Tibial nerve (tissue), 4 donors: ENCODE measurements at regions not wholly inside any gene's neighbourhood (a gene's known extent, or its start where the extent isn't known, plus 50 kb on each side); places are given as distances from the start of the nearest gene placed in this dataset.

Experiments
- DNase-seq, 2 donors: peaks; one replicate each; pipeline ENCODE4 v3.0.0-alpha.2; 2019; ENCODE audit warnings: low spot score in 2 of 2
- H3K27ac ChIP-seq, 4 donors: fragments of 200-600 bp; sonication (generic) in 3 of 4; one replicate each; pipeline ENCODE4 v1.5.1; 2017 to 2019; ENCODE audit warnings: mild to moderate bottlenecking in 1 of 4
- H3K27me3 ChIP-seq, 2 donors: fragments of 200-600 bp; sonication (generic) in 1 of 2; one replicate each; pipeline versions ENCODE4 v1.5.1 to v1.6.0; 2017 to 2019
- H3K36me3 ChIP-seq, 3 donors: fragments of 200-600 bp; sonication (generic); one replicate each; pipeline ENCODE4 v1.5.1; 2018 to 2019
- H3K4me1 ChIP-seq, 4 donors: fragments of 200-600 bp; sonication (generic) in 3 of 4; one replicate each; pipeline ENCODE4 v1.5.1; 2017 to 2019
- H3K4me3 ChIP-seq, 4 donors: fragments of 200-600 bp; sonication (generic) in 3 of 4; one replicate each; pipeline ENCODE4 v1.5.1; 2017 to 2019; ENCODE audit warnings: mild to moderate bottlenecking in 1 of 4, moderate library complexity in 1 of 4
- H3K9me3 ChIP-seq, 4 donors: fragments of 200-600 bp; sonication (generic) in 3 of 4; one replicate each; pipeline ENCODE4 v1.5.1; 2017 to 2019
- EP300 ChIP-seq, 2 donors: sonication (generic); formaldehyde crosslinking; IDR thresholded peaks; one replicate each; pipeline ENCODE4 v1.6.1; 2017; ENCODE audit warnings: antibody characterized with exemption in 2 of 2, mild to moderate bottlenecking in 1 of 2
- POLR2A ChIP-seq, 2 donors: fragments of 450-650 bp; IDR thresholded peaks; one replicate each; pipeline ENCODE4 v1.6.1; 2017; ENCODE audit warnings: antibody characterized with exemption in 2 of 2, mild to moderate bottlenecking in 2 of 2, moderate library complexity in 2 of 2
- WGBS, 2 donors: methylation state at CpG; one replicate each; pipeline ENCODE4 v1.1.5; 2018; 5-methylcytosine and 5-hydroxymethylcytosine counted together
- TF ChIP-seq, protein P1 (sequence below), 5 experiments: fragments of 200-600 bp in 3 of 5; fragments of 450-650 bp in 2 of 5; sonication (generic) in 3 of 5; IDR thresholded peaks; one replicate each; pipeline ENCODE4 v1.5.1; 2016 to 2019; ENCODE audit warnings: antibody characterized with exemption in 5 of 5, mild to moderate bottlenecking in 3 of 5, moderate library complexity in 2 of 5

- H3K36me3 ChIP-seq: no peaks in the 10 kb centered on the region
- TF ChIP-seq POLR2A (IDR thresholded peaks at IDR 0.05) (no peak), EP300 (IDR thresholded peaks at IDR 0.05) (no peak)
- TF ChIP-seq, protein P1, sequence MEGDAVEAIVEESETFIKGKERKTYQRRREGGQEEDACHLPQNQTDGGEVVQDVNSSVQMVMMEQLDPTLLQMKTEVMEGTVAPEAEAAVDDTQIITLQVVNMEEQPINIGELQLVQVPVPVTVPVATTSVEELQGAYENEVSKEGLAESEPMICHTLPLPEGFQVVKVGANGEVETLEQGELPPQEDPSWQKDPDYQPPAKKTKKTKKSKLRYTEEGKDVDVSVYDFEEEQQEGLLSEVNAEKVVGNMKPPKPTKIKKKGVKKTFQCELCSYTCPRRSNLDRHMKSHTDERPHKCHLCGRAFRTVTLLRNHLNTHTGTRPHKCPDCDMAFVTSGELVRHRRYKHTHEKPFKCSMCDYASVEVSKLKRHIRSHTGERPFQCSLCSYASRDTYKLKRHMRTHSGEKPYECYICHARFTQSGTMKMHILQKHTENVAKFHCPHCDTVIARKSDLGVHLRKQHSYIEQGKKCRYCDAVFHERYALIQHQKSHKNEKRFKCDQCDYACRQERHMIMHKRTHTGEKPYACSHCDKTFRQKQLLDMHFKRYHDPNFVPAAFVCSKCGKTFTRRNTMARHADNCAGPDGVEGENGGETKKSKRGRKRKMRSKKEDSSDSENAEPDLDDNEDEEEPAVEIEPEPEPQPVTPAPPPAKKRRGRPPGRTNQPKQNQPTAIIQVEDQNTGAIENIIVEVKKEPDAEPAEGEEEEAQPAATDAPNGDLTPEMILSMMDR (IDR thresholded peaks at IDR 0.05): no peak
- H3K4me1 ChIP-seq: peaks cover 0 to 3% (median 2%) of the 10 kb centered on the region in 4 donors
- 58 to 64% methylated on average over 9 of the region's 9 CpGs for WGBS, 2 donors
- H3K9me3 ChIP-seq: peaks cover 0 to under 1% (median 0%) of the 10 kb centered on the region in 4 donors
- no peak overlapping the region for H3K4me3 ChIP-seq
- H3K27ac ChIP-seq: no peak overlapping the region
- no peak for DNase-seq
- H3K27me3 ChIP-seq: no peaks in the 10 kb centered on the region
Observed at GRCh38 chr5:174911118-174911517, 186.7 kb downstream of the MSX2 start.

DNA sequence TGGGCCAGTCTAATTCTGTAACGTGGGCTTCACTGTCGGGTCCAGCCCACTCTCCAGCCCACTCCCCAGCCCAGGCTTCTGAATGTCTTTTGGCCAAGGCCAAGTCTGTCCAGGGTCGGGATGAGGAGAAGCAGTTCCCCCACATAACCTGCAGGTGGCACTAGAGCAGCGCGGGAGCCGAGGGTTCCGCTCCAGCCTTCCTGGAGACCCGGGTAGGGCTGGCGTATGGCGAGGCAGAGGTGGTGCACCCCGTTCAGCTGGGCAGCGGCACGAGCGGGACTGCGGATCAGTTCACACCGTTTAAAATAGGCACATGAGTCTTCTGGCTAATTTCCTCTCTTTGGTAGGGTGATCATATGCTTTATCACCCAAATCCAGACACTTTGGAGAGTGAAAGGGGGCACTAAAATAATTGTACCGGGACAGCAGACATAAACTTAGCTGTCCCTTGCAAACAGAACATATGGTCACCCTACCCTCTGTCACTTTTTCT lies 185.9 kb downstream of the MSX2 start:
- 3 to 4% methylated on average over 17 of the region's 17 CpGs for WGBS, 2 donors
- DNase-seq: peak in 1 of 2 donors; percentile 52
- H3K4me3 ChIP-seq: peak overlapping the region in 1 of 4 donors; percentile 5

DNA sequence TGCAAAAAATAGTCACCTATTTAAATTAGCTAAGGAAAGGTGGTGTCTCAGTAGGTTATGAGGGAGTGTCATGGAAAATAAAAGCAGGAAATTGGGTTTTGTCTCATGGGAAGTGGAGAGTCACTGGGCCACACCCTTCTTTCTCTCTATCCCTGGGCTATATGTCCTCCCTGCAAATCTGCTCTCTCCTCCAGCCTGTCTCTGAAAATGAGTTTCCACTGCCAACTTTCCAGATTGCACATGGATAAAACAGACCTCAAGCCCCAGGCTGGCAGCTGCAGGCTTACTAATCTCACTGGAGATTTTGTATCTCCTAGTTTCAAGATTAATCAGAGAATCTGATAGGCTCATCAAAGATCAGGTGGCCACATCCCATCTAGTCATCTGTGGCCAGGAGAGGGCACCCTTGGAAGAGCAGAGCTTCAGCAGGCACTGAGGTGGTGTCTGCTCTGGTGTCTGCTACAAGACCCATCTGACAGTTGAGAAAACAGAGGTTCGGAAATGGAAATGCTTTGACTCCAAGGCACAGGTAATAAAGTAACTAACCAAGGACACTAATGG lies 178.9 kb downstream of the MSX2 start:
- H3K4me1 ChIP-seq: no peaks in the 10 kb centered on the region
- 84 to 91% methylated on average over 1 of the region's 1 CpG for WGBS, 2 donors
- TF ChIP-seq POLR2A (IDR thresholded peaks at IDR 0.05) (no peak), EP300 (IDR thresholded peaks at IDR 0.05) (no peak)
- TF ChIP-seq, protein P1 (IDR thresholded peaks at IDR 0.05): no peak

More for the DNA sequence above, 185.9 kb downstream of the MSX2 start:
- Histone ChIP-seq H3K4me1 (peaks cover 0 to 3% (median 2%) of the 10 kb centered on the region in 4 donors), H3K9me3 (peaks cover 0 to 8% (median 0%) of the 10 kb centered on the region in 4 donors), H3K27ac (no peak overlapping the region), H3K36me3 (no peaks in the 10 kb centered on the region), H3K27me3 (no peaks in the 10 kb centered on the region)
- TF ChIP-seq, protein P1 (IDR thresholded peaks at IDR 0.05): peak; percentile 56 to 87 (median 66)
- TF ChIP-seq POLR2A (IDR thresholded peaks at IDR 0.05) (no peak), EP300 (IDR thresholded peaks at IDR 0.05) (no peak)

GRCh38 chr5:174901336-174901735 lies 177.0 kb downstream of the MSX2 start:
- H3K36me3 ChIP-seq: no peaks in the 10 kb centered on the region
- H3K27ac ChIP-seq: no peak overlapping the region
- 93 to 94% methylated on average over 5 to 9 of the region's 19 CpGs for WGBS, 2 donors
- no peaks in the 10 kb centered on the region for H3K4me1 ChIP-seq
- DNase-seq: no peak
- TF ChIP-seq POLR2A (IDR thresholded peaks at IDR 0.05) (no peak), EP300 (IDR thresholded peaks at IDR 0.05) (no peak)
- TF ChIP-seq, protein P1 (IDR thresholded peaks at IDR 0.05): no peak
- H3K27me3 ChIP-seq: no peaks in the 10 kb centered on the region
- H3K4me3 ChIP-seq: no peak overlapping the region
- H3K9me3 ChIP-seq: peaks cover 0 to 8% (median 0%) of the 10 kb centered on the region in 4 donors

More for the DNA sequence above, 178.9 kb downstream of the MSX2 start:
- peaks cover 0 to 8% (median 0%) of the 10 kb centered on the region in 4 donors for H3K9me3 ChIP-seq
- no peak overlapping the region for H3K27ac ChIP-seq
- no peaks in the 10 kb centered on the region for H3K27me3 ChIP-seq
- H3K36me3 ChIP-seq: no peaks in the 10 kb centered on the region
- no peak for DNase-seq
- no peak overlapping the region for H3K4me3 ChIP-seq

GRCh38 chr5:174900240-174900865 lies 176.0 kb downstream of the MSX2 start:
- TF ChIP-seq, protein P1 (IDR thresholded peaks at IDR 0.05): no peak
- no peak for TF ChIP-seq EP300 (IDR thresholded peaks at IDR 0.05)
- no peak for TF ChIP-seq POLR2A (IDR thresholded peaks at IDR 0.05)
- DNase-seq: no peak
- no peak overlapping the region for H3K4me3 ChIP-seq
- no peaks in the 10 kb centered on the region for H3K27me3 ChIP-seq
- H3K4me1 ChIP-seq: no peaks in the 10 kb centered on the region
- H3K36me3 ChIP-seq: no peaks in the 10 kb centered on the region
- no peak overlapping the region for H3K27ac ChIP-seq
- no peaks in the 10 kb centered on the region for H3K9me3 ChIP-seq
- 72 to 73% methylated on average over 7 of the region's 7 CpGs for WGBS, 2 donors
